GM19452 (cell line): ENCODE measurements at regions not wholly inside any gene's neighbourhood (a gene's known extent, or its start where the extent isn't known, plus 50 kb on each side); places are given as distances from the start of the nearest gene placed in this dataset.

Experiments used
- ATAC-seq: cut with Tn5 transposase; IDR thresholded peaks from one replicate; pipeline ENCODE4 v1.9.1; 2021; ENCODE audit not compliant: unreplicated experiment

DNA sequence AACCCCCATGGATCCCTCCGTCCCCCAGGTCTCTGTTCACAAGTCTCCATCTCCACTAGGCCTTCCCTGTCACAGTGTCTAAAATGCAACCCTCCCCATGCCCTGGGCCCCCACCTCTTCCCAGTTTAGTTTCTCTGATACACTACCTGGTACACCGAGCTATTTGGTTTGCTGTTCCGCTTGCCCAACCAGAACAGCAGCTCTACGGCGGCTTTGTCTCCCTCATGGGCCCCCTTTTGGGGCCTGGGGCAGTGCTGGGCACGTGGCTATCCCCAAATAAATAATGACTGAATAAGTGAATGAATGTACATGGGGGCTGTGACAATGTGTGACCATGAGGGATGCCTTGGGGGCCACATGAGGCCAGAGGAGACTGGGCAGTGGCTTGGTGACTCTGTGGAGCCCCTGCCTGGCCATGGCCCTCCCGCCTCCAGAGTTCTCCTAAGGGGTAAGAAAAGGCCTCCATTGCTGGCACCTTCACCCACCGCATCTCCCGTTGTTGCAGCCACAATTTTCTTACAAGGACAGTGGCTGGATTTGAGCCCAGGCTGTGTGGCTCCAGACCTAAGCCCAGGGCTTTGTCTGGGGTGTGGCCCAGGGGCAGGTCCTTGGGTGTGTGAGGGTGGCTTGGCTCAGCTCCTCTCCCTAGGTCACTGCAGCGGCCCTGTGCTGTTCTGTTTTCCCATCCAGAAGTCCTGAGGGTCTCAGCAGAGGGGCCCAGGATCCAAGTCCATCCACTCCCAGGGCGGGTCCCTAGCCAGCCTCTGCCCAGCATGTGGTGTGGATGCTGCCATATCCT is 408.5 kb upstream of the SULF2 start:
- no peak for ATAC-seq

DNA sequence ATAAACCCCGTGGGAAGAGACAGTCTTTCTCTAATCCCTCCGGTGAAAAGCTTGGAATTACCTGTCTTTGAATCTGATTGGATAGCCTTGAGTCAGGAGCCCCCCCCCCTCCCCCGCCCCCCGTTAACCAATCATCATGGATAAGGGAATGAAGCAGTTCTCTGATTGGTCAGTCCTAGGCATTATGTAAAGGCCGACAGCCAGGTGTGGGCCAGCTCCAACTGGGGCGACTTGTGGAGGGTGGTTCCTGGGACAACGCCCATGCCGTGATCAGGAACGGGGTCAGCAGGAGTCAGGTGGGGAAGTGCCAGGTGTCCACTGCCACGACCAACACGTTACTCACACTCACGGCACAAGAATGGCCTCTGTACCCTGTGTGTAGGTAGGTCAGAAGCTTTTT is 406.8 kb upstream of the SULF2 start:
- no peak for ATAC-seq

DNA sequence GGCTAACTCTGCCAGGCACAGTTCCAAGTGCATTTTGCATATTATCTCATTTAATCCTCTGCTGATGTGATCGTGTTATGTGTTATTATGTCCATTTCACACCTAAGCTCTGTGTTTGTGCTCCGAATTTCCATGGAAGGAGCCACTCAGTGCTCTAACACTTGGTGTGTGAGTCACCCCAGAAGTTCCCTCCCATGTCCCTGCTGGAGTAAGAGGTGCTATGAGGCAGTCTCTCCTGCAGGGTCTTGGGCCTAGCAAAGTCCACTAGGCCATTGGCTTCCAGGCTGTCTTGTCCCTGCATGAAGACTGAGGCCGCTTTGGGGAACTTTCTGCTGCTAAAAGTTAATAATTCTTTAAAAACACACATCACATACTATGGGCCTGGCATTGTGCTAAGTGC is 405.9 kb upstream of the SULF2 start:
- no peak for ATAC-seq

DNA sequence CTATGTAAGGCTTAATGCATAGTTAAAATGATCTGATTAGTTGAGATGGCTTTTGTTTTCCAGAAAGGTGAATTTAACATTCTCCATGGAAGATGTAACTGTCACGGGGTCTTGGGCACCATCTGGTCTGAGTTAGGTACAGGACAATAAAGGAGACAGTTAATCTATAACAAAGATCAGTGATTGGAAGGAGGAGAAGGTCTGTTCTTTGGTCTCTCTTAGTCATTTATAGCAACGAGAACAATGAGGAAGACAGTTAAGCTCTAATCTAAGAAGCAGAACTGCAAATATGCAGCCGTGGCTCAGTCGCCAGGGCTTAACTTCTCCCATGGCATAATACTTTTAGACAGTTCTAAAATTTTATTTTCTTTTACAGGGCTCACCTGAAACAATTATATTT is 405.5 kb upstream of the SULF2 start:
- no peak for ATAC-seq

DNA sequence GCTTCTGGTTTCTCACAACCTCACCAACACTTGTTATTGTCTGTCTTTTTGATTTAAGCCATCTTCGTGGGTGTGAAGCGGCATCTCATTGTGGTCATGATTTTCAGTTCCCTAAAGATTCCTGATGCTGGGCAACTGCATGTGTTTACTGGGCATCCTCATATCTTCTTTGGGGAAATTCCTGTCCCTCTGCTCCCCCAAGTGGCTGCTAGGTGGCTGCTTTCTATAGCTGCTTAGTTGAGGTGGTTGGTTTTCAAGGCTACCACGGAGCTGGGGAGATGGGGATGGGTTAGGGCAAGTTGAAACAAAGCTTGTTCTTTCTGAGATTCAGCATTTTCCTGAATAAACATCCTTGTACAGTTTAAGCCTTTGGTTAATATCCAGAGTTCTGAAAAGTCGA is 403.9 kb upstream of the SULF2 start:
- no peak for ATAC-seq

DNA sequence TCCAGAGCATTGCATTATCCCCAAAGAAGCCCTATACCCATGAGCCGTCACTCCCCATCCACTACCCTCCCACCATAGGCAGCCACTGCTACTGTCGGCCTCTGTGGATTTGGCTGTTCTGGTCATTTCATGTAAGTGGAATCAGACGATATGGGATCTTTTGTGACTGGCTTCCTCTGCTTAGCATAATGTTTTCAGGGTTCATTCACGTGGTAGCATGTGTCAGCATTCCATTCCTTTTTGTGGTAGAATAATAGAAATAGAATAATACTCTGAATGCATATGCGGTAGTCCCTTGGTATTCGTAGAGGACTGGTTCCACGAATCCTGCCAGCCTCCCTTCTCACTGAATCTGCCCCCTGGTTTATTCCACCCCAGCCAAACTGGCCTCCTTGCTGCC is 402.6 kb upstream of the SULF2 start:
- ATAC-seq: no peak

DNA sequence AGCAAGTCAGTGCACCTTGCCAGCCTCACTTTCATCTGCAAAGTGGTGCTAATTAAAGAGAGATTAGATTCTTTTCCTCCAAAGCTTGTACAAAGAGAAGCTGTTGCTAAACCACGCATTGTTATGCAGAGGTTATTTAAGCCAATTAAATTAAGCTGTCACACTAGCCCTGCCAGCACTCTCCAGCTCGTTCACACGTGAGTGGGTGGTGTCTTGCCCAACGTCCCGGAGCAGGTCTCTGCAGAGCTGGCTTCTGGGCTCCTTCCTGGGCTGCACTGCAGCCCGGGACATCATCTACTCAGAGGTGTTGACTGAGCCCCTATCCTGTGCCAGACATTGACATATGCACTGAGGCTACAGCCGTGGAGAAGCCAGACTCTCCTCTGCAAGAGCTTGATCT is 401.6 kb upstream of the SULF2 start:
- no peak for ATAC-seq

DNA sequence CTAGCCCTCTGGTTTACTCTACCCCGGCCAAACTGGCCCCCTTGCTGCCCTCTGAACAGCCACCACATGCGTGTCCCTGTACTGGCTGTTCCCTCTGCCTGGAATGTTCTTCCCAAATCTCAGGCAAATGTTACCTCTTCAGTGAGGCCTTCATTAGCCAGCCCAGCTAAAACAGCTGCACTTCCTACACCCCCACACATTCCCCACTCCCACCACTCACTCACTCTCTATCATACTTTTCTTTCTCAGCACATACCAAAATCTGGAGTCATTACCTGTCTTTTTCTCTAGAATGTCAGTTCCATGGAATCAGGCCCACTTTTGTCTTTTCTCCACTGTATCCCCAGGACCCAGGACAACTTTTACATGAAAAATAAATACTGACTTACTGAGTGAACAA is 401.2 kb upstream of the SULF2 start:
- ATAC-seq: no peak

DNA sequence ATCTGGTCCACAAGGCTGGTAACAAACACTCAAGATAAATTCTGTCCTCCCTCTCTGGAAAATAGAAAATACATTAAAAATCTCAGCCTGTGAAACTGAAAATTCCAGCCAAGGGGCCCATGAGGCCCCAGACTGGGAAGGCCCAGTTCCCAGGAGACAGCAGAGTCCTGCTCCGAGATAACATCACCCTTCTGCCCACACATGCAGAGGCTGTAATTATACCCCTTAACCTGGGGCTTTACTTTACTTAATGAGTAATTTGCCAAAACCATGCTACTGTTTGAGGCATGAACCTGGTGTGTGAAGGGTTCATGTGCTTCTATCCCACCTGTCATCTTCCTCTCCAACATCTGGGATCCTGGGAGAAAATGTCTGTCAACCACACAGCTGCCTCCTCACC is 398.9 kb upstream of the SULF2 start:
- no peak for ATAC-seq

DNA sequence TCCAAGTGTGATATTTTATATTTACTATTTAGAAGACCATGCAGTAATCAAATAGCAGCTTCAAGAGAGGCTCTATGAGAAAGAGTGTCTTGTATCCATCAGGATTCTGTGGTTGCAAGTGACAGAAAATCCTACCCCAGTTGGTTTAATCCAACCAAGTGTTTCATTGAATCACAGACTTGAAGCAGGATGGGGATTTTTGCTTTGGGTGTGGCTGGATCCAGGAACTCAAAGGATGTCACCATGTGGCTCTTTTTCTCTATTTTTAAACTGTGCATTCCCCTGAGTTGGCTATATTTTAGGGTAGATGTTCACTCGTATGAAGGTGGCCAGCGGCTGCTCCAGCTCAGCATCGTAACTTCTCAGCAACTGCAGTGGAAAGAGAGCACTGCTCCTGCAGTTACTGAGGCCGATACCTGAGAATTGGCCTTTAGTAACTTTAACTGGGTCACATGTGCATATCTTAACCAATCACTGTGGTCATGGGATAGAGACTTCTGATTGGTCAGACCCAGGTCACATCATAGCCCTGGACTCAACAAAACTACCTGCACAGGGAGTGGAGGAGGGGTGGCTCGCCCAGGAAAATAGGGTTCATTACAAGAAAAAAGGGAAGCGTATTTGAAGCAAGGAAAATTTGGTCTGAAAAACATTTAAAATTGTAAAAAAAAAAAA is 396.1 kb upstream of the SULF2 start:
- ATAC-seq: no peak

DNA sequence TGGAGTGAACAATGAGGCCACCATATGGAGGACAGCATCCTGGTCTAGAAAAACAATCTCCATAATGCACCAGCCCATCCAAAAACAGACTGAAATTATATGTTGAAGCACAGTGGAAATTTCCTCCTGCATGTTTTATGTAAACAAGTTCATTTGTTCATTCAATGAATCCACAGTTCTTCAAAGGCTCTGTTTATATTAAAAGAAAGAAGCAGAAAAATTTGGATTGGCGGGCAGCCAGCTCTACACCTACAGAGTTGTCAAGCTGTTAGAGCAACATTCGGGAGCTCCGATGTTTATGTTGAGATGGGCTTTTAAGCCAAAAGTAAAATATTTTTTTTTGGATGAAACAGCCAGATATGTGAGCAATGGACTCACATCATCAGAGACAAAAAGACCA is 395.3 kb upstream of the SULF2 start:
- no peak for ATAC-seq

DNA sequence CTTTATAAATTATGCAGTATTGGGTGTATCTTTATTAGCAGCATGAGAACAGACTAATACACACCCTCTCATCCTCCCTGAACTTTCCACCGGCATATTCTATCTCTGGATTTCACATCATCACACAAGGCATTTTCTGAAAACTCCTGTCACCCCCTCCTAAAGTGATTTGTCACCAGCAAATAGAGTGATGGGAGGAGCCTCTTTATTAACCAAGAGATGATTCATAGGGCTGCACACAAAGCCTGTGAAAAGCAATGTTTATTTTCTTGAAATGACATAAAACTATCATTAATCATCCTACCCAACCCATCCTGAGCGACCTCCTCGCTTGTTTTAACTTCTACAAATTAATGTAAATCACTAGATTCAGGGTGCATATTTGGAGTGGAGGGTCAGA is 394.7 kb upstream of the SULF2 start:
- no peak for ATAC-seq

DNA sequence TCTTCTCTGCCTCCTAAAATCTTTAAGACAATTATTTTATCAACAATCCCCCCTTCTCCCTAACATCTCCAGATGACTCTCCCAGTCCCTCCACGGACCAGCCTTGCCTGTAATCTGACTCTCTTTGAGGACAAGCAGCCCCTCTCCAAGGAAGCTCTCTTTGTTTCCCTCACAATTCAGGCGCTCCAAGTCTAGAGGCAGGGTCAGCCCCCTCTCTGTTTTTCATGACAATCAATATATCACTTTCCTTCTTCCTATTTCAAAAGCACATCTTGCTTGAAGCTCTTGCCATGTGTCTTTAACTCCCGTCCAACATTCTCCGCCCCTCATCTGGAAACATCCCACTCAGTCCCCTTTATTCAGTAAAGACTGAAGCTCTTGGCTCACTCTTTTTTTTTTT is 393.4 kb upstream of the SULF2 start:
- no peak for ATAC-seq

DNA sequence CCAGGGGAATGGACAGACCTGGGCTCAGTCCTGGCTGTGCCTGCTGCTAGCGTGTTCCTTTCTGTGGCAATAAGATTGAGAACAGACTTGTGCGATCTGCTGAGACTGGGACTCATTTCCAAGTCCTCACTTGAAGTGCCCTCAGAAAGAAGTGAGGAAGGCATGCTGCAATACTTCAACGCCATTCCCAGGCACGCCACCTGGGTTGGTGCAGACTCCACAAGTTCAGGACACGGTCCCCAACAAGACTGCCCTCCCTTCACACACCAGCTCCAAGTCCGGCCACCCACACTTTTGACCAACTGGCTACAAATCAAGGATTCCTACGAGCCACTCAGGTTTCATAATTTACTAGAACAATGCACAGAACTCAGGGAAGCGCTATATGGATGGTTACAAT is 391.8 kb upstream of the SULF2 start:
- ATAC-seq: no peak

DNA sequence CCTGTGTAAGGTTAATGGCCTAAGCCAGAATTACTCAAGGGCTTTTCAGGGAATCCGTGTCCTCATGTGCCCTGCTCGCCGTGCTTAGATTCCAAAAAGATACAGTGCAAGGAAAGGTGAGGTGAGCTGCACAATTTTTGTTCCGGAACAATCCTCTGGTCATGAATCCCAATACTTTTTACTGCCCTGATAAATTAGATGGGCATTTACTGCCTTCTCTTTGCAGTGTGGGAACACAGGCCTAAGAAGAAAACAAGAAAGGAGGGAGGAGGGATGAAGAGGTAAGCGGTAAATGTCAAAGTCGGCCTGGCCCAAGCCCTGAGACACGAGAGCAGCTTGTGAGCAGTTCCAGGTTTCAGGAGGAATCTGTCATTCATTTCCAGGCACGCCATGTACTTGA is 390.9 kb upstream of the SULF2 start:
- no peak for ATAC-seq

DNA sequence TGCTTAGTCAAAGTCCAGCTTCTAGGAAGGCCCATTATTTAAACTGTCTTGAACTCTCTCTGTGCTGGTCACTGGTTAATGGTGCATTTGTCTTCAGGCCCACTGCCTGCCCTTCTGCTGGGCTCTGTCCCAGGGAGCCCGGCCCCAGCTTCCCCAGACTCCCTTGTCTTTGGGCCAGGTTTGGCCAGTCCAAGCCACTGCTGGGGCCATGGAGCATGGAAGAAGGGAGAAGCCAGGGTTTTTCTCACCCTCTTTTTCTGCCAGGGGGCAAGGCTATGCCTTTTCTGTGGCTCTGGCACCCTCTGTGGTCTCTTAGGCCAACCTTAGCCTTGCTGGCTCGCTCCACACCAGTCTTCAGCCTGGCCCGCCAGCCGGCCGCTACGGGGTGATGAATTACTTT is 390.0 kb upstream of the SULF2 start:
- no peak for ATAC-seq

DNA sequence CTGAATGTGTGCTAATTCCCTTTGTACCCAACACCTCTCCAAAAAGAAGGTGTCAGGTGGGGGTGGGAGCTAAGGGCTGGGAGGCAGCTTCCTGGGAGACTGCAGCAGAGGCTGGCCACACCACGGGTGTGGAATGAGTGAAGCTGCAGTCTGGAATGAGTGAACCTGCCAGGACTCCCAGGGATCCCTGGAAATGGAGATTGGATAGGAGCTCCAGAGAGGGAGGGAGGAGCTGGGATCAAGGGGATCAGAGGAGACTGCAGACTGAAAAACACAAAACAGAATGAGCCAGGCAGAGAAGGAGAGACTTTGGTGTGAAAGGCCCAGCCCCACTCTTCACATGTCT is 387.0 kb upstream of the SULF2 start:
- no peak for ATAC-seq

DNA sequence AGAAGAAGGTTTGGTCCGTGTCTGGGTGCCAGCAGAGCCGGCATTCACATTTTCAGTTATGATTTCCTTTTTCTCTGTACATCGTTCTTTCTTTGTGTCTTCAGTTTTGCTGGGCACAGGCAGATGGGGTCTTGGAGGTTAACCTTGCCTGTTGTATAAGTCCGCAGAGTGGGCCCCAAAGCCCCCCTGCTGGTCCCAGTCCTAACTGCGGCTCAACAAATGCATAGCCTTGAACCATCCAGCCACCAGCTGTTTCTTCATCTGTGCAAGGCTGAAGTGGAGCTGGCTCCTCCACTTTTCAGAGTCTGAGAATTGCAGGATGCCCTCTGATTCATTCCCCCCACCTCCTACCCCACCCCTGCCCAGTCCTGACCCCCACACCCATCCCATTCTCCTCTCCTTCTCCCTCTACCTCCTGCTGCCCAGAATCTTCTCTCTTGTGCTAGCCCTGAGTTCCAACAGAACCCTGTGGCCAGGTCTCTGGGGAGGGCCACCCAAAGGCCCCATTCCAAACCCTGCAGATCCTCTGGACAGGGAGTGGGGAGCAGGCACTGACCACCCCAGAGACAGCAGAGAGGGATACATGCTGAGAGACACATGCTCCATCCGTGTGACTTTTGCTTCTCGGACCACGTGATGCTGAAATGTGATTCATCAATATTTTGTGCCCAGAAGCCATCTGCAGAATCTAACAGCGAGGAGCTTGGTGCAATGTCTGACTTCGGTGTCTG is 386.5 kb upstream of the SULF2 start:
- ATAC-seq: no peak

DNA sequence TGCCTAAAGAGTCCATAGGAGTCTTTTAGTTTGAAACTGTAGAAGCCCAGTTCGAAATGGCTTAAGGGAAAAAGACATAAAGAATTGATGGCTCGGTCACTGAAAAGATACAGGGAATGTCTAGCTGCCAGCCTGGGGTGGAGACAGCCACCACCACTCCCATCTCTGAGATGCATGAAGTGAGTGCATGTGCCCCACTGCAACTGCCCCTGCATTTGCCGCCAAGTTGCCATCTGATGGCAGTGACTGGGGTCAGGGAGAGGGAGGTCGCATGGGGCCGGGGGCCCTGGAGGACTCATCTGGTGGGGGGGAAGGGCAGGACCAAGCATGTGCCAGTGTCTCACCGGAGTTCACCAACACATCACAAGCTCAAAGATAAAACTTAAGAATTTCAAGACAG is 385.8 kb upstream of the SULF2 start:
- ATAC-seq: no peak

DNA sequence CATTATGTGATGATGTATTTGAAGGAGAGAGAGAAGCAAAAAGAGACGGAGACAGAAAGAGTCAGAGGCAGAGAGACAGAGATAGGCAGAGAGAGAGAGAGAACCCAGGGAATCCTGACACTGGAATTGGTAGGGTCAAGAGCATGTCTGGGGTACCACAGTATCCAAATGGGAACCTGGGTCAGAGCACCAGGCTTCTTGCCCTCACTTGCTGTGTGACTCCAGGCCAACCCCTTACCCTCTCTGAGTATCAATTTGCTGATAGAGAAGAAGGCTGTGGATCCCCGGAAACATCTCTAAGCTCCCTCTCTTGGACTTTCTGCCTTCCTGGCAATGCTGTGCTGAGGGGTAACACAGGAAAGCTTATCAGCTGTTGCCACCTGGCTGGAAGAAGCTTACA is 385.3 kb upstream of the SULF2 start:
- no peak for ATAC-seq

DNA sequence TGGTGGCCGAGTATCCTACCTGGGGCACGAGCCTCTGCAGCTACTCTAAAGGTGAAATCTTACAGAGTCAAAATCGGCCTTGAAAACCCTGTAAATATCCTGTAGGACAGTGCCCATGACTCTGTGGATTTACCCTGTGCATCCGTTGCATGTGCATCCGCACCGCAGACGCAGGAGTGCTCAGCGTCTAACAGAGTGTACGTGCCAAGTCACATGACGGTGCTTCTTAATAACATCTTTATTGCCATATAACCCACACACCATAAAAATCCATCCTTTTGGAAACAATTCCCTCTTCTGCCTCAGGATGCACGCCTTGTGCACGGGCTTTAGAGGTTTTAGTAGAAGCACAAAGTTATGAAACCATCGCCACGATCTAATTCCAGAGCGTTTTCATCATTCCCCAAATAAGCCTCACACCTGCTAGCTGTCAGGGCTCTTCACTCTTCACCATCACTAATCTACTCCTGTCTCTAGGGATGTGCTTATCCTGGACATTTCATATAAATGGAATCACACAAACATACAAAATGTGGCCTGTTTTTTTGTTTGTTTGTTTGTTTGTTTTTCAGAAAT is 384.5 kb upstream of the SULF2 start:
- no peak for ATAC-seq
